Hematopoietic multipotent progenitor cell treated with erythropoietin and hydrocortisone succinate and interleukin-3 and kit ligand, for 15 days (in vitro differentiated cells): ENCODE measurements at regions not wholly inside any gene's neighbourhood (a gene's known extent, or its start where the extent isn't known, plus 50 kb on each side); places are given as distances from the start of the nearest gene placed in this dataset.
A peak's percentile ranks its signal among the peaks of the same experiment; 100 is the strongest.

Experiments used
- DNase-seq: peaks from one replicate; pipeline ENCODE4 v3.0.0-alpha.2; 2015; ENCODE audit warnings: low spot score

DNA sequence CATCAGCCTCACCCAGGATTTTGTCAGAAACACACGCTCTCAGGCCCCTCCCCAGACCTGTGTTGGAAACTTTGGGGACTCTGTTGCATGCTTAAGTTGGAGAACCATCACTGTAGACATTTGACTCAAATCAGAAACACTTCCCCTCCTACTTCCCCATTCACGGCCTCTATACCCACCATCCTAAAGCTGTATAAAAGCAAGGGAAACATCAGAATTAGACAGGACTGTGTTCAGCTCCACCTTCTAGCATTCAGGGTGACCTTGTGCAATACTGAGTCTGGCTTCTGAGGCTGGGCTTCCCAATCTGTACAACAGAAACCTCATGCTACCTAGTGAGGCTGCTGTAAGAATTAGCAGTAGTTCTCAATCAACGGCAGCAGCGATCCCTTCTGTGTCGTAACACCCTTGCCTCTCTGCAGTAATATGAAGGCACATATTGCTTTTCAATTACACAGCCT is 252.3 kb downstream of the LY86 start:
- no peak for DNase-seq

DNA sequence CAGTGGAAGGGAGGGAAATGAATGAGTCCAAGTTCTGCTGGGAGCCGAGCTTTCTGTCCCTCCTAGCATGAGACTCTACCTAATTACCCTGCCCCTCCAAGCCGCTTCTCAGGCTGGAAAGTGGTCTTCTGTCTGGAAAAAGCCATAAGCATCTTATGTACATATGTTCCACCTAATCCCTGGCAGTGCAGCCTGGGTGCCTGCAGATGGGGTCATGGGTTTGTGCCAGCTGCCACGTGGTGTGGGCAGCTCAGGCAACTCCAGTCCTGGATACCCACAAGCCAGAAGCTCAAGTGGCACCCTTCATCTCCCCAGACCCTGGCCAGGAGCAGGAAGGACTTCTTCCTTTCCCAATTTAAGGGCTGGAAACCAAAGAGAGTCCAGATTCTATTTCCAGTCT is 253.1 kb downstream of the LY86 start:
- DNase-seq = no peak

DNA sequence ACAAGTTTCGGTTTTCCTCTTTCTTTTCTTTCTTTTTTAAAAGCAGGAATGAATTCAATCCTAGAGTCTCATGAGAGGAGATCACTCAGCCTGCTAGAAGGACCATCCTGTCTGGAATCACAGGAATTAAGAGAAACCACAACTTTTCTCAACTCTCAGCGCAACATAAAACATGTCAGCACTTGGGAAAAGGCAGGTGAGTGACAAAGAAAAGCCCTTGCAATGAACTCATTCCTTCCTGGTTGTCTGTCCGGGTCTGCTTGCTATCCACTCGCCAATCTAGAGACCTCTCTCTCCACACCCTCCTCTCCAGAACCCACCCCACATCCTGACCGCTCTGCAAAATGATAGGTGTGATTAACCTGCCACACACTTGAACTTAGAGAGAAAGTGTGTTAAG is 253.8 kb downstream of the LY86 start:
- DNase-seq = no peak

- no peak for DNase-seq
Observed at GRCh38 chr6:6843057-6843627, 254.6 kb downstream of the LY86 start.

- no peak for DNase-seq
Observed at GRCh38 chr6:6843777-6844176, 255.3 kb downstream of the LY86 start.

DNA sequence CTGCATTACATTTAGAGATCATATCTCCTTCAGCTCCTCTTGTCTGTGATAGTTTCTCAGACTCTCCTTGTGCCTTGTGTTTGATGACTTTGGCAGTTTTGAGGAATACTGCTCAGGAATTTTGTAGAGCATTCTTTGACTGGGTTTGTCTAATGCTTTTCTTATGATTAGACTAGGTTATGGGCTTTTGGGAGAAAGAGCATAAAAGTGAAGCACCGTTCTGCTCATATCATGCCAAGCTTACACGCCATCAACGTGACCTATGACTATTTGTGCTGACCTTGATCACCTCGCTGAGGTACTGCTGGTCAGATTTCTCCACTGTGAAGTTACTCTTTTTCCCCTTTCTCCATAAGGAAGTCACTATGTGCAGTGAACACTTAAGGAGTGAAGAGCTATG is 256.0 kb downstream of the LY86 start:
- DNase-seq = no peak

DNA sequence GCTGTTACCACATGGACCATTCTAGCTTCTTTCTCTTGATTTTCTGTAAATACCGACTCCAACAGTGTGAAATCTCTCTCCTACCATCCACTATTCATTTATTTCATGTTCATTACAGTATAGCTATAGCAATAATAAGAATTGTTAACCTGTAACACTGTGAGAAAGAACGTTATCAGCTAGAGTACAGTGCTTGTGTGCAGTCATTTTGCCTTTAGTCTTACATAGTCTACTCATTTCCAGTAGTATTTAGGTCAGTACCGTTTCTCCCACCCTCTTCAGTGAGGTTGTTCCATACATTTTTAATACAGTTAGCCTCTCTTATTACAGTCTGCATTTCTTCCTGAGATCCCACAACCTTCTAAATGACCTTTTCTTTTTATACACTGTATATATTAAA is 257.1 kb downstream of the LY86 start:
- DNase-seq = no peak

- DNase-seq = no peak
Observed at GRCh38 chr6:6847591-6847990, 259.1 kb downstream of the LY86 start.

GRCh38 chr6:6851059-6851948 is 256.5 kb upstream of the RREB1 start:
- DNase-seq = no peak

GRCh38 chr6:6851949-6852261 is 255.9 kb upstream of the RREB1 start:
- no peak for DNase-seq

DNA sequence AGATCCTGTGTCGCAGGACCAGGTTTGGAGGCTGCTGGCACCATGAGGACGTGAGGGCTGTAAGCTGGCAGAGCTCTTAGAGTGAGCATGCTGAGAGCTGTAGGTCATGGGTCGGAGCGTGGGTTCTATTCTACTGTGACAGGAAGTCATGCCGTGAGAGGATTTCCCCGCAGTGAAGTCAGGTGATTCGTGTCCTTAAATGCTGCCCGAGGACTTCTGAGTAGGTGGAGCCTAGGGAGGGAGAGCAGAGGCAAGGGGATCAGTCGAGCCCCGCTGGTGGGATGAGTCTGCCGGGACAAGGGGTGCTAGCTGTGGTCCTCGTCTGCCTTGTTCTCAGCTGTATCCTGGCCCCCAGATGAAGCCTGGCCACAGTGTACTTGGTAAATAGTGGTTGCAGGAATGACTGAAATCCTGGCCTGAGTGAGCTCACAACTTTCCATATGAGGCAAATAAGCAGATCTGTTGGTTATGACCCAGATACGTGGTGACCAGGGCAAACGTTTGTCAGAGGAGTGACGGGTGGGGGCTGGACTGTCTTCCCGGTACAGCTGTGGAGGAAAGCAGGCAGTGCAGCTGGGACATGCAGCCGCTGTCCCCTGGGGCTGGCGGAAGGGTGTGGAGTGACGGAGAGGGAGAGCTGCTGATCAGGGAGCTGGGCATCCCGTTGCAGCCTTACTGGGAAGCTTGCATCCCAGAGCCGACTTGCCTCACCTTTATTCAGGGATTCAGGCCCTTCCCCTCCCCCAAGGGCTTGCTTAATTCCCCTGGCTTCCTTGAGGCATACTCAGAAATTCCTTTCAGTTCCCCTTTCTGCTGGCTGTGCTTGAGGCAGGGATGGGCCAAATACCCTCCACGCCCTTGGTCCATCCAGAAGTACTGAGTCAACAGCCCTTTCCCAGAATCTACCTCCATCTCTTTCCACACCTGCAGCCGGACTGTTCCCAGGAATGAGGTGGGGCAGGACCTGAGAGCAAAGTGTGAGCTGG is 250.9 kb upstream of the RREB1 start:
- no peak for DNase-seq

- DNase-seq = no peak
Observed at GRCh38 chr6:6857528-6857927, 250.2 kb upstream of the RREB1 start.

DNA sequence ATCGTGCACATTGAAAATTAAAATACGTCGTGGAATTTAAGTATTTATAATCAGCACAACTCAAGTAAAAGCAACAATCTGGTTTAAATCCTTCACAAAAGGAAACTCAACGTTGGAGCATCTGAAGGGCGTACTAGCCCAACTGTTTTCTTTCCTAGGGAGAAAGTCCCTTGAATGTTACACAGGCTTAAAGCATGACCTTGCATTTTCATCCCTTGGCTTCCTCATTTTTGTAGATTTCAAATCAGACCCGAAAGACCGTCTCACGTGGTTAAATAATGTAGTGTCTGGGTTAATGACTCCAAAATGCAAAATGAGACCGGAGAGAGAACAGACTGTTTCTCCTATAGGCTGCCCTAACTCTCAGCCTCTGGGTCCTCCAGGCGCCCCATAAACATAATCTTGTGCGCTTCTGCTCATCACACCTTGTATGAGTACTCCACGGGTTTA is 249.2 kb upstream of the RREB1 start:
- no peak for DNase-seq

DNA sequence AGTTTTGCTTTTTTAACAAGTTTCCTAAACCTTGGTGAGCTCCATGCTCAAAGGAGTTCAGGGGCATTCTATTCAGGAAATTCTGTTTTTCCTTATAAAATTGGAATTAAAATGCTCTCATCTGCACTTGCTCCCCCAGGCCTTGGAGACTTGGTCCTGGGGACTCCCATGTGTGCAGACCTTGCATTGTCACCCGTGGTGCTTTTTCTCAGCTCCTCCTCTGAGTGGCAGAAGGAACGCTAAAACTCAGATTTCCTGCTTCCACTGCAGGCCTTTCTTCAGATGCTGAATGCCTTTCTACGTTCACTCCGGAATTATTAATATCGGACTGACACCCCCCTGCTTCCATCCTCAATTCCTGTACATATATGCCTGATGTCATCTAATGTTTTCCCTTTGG is 248.7 kb upstream of the RREB1 start:
- no peak for DNase-seq

DNA sequence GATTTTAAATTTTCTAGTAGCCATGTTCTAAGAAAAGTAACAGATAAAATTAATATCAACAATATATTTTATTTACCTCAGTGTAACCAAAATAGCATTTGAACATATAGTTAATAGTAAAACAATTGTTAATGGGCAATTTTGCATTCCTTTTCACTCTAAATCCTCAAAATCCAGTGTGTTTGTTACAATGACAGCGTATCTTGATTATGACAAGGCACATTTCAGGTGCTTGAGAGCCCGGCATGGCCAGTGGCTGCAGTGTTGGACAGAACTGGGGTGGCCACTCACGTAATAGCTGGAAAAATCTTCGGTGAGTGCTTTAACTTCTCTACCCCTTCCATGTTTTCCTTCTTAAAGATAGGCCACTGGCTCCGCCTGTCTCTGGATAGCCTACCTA is 248.0 kb upstream of the RREB1 start:
- DNase-seq = no peak

DNA sequence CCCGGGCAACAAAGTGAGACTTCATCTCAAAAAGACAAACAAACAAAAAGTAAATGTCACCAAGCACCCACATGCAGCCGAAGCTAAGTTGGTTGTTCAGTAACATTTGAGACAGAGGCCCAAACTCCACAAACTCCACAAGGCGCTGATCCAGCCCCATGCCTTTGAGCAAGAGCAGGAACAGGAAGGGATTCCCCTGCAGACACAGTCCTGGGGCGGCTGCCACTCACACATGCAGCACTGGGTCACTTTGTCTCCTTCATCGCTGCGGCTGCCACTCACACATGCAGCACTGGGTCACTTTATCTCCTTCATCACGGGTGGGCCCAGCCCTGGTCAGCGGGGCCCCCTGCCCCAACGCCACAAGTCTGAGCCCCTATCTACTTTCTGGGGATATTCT is 246.9 kb upstream of the RREB1 start:
- no peak for DNase-seq

DNA sequence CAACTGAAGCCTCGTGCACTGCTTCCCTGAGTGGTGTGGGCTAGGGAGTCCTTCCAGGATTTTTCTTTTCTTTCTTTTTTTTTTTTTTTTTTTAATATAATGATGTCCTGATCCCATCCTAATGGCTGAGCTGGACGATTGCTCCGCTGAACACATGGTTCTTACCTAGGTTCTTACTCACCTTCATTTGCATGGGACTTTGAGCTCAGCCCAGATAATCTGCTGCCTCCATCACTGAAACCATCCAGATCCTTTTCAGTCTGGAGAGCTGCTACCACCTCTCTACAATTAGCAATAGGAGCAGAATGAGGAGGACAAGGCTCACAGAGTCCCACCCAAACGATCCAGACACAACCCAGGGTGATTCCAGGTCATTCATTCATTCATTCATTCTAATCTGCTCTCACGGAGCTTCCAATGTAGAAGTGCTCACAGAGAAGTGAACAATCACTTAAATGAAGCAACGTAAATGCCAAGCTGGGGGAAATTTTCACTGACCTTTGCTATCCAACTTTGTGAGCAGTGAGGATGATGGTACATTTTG is 246.3 kb upstream of the RREB1 start:
- no peak for DNase-seq

DNA sequence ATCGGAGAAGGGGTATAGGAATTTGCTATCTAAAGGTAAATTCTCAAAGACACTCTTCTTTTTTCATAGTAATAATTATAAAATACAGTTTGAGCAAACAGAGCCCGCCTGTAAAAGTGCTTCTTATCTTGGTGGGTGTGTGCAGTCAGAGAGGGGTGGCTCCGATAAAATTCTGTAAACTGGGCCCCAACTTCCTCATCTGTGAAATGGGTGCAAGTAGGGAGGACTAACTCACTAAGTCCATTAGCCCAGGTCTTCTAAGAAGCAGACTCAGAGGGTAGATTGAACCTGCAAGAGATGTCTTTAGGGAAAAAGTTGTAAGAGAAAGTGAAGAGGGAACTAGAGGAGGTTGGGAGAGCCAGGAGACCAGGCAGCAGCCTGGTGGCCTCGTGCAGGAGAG is 245.8 kb upstream of the RREB1 start:
- DNase-seq = peak; percentile 65

GRCh38 chr6:6863970-6864639 is 243.7 kb upstream of the RREB1 start:
- DNase-seq = no peak

DNA sequence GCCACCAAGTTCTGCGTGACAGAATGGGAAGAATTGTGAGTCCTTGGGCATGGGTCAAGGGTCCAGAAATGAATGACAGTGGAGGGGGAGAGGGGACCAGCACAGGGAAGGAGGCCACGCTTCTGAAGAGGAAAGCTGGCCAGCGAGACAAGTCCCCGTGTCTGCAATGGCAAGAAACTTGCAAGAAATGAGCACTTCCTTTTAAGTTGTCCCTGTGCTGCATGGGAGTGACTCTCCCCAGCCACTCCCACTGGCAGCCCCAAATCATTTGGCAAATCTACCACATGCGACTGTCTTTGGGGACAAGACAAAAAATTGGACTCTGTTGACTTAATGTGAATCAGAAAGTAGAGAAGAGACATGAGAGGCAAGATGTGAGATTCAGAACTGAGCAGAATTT is 242.2 kb upstream of the RREB1 start:
- peak; percentile 57 for DNase-seq

DNA sequence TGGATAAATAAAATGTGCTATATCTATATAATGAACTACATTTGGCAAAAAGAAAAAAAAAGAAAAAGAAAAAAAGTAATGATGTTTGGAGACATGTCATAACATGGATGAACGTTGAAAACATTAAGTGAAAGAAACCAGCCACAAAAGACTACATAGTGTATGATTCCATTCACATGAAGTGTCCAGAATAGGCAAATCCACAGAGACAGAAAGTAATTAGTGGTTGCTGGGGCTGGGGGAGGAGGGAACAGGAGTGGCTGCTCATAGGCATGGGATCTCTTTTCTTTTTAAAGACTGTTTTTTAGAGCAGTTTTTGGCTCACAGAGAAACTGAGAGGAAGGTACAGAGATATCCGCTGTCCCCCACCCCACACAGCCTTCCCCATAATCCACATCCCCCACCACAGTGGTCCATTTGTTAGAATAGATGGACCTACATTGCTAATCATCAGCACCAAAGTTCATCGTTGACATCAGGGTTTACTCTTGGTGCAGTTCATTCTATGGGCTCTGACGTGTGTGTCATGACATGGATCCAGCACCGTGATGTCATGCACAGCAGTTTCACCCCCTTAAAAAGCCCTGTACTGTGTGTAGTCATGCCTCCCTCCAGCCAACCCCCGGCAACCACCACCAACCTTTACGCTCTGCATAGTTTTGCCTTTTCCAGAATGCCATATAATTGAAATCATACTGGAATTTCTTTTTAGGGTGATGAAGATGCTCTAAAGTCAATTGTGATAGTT is 240.9 kb upstream of the RREB1 start:
- no peak for DNase-seq
